ENCODE measurements at regions not wholly inside any gene's neighbourhood (a gene's known extent, or its start where the extent isn't known, plus 50 kb on each side); places are given as distances from the start of the nearest gene placed in this dataset.

GRCh38 chr2:145984580-145984979 is 1464.7 kb upstream of the ZEB2 start:
- TF ChIP-seq EZH2 (IDR thresholded peaks at IDR 0.05; ENCODE audit: low read depth, unreplicated experiment) (no peak), ZNF114 (CRISPR knock-in tag; IDR thresholded peaks at IDR 0.05) (no peak), STAT1 (IDR thresholded peaks at IDR 0.05; ENCODE audit: unreplicated experiment) (no peak), CTCF (conservative IDR thresholded peaks at IDR 0.05; ENCODE audit: low read depth in 2 of 2) (no peak), ZNF331 (CRISPR knock-in tag; IDR thresholded peaks at IDR 0.05; ENCODE audit: low read depth) (no peak), NANOG (IDR thresholded peaks at IDR 0.05; ENCODE audit: borderline replicate concordance) (no peak), POLR2AphosphoS5 (IDR thresholded peaks at IDR 0.05; ENCODE audit: low read depth) (no peak), JUNB (IDR thresholded peaks at IDR 0.05; ENCODE audit: unreplicated experiment) (no peak), EZH2phosphoT487 (IDR thresholded peaks at IDR 0.05; ENCODE audit: unreplicated experiment) (no peak), REST (IDR thresholded peaks at IDR 0.05; ENCODE audit: unreplicated experiment) (no peak), ZNF462 (CRISPR knock-in tag; IDR thresholded peaks at IDR 0.05) (no peak), CREB1 (CRISPR knock-in tag; IDR thresholded peaks at IDR 0.05; ENCODE audit: low read depth) (no peak), ETS1 (IDR thresholded peaks at IDR 0.05) (no peak)
- Histone ChIP-seq H3K27me3 (ENCODE audit: insufficient read depth) (no peaks in the 10 kb centered on the region), H3K27ac (ENCODE audit: low read depth) (no peak overlapping the region), H3K4me1 (ENCODE audit: insufficient read depth) (no peaks in the 10 kb centered on the region), H3K4me3 (no peak overlapping the region), H3K4me2 (no peak overlapping the region), H3K36me3 (ENCODE audit: insufficient read depth) (no peaks in the 10 kb centered on the region), H3F3A (replicated peaks; ENCODE audit: low read depth) (no peaks in the 10 kb centered on the region), H4K20me1 (replicated peaks; ENCODE audit: insufficient read depth) (no peaks in the 10 kb centered on the region), H3K79me2 (replicated peaks; ENCODE audit: insufficient read depth) (no peaks in the 10 kb centered on the region), H3K9me2 (ENCODE audit: insufficient read depth) (no peaks in the 10 kb centered on the region), H2AFZ (0 out of 2 replicates have a peak overlapping the region, but pooled peaks have one; percentile 1)
- H3K27ac Mint-ChIP-seq, result no peak overlapping the region; the same call in 1 of the 2 replicates
- DNase-seq (ENCODE audit: low spot score) (no peak), ATAC-seq (no peak)
- no peaks in the 10 kb centered on the region for H3K9me3 Mint-ChIP-seq
- no peak overlapping the region for H3K4me3 Mint-ChIP-seq
- H3K4me1 Mint-ChIP-seq, result no peaks in the 10 kb centered on the region
- H3K27me3 Mint-ChIP-seq (ENCODE audit: insufficient read depth, low read depth, poor library complexity), result no peaks in the 10 kb centered on the region
- no peaks in the 10 kb centered on the region for H3K36me3 Mint-ChIP-seq (ENCODE audit: low read depth)

Data from GM23338 (cell line).